ENCODE measurements at regions not wholly inside any gene's neighbourhood (a gene's known extent, or its start where the extent isn't known, plus 50 kb on each side); places are given as distances from the start of the nearest gene placed in this dataset.

DNA sequence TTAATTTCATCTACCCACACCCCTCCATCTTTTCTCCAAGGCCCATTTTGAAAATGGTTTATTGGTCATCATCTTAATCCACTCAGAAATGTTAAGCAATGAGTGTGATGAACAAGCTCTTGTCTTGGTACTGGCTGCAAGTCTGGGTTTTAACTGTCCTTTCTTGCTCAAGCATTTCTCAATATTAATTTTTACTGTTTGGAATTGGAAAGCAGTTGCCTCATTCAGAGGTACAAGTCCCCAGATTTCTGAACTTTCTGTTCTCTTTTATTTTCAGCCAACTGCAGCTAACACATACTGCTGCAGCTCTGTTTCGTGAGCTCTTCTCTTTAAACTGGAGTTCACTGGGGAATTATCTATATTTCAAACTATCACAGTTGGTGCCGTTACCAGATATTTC, 99.4 kb upstream of the TEX51 start:
- ATAC-seq: no peak
- no peak for TF ChIP-seq ZNF70 (CRISPR knock-in tag; IDR thresholded peaks at IDR 0.05)
- TF ChIP-seq ZNF565 (CRISPR knock-in tag; conservative IDR thresholded peaks at IDR 0.05; ENCODE audit: low read depth): no peak
- TF ChIP-seq TOX (CRISPR knock-in tag; IDR thresholded peaks at IDR 0.05; ENCODE audit: borderline replicate concordance): no peak
- TF ChIP-seq, protein P1, sequence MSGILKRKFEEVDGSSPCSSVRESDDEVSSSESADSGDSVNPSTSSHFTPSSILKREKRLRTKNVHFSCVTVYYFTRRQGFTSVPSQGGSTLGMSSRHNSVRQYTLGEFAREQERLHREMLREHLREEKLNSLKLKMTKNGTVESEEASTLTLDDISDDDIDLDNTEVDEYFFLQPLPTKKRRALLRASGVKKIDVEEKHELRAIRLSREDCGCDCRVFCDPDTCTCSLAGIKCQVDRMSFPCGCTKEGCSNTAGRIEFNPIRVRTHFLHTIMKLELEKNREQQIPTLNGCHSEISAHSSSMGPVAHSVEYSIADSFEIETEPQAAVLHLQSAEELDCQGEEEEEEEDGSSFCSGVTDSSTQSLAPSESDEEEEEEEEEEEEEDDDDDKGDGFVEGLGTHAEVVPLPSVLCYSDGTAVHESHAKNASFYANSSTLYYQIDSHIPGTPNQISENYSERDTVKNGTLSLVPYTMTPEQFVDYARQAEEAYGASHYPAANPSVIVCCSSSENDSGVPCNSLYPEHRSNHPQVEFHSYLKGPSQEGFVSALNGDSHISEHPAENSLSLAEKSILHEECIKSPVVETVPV (CRISPR knock-in tag; IDR thresholded peaks at IDR 0.05): no peak
- TF ChIP-seq, protein P2, sequence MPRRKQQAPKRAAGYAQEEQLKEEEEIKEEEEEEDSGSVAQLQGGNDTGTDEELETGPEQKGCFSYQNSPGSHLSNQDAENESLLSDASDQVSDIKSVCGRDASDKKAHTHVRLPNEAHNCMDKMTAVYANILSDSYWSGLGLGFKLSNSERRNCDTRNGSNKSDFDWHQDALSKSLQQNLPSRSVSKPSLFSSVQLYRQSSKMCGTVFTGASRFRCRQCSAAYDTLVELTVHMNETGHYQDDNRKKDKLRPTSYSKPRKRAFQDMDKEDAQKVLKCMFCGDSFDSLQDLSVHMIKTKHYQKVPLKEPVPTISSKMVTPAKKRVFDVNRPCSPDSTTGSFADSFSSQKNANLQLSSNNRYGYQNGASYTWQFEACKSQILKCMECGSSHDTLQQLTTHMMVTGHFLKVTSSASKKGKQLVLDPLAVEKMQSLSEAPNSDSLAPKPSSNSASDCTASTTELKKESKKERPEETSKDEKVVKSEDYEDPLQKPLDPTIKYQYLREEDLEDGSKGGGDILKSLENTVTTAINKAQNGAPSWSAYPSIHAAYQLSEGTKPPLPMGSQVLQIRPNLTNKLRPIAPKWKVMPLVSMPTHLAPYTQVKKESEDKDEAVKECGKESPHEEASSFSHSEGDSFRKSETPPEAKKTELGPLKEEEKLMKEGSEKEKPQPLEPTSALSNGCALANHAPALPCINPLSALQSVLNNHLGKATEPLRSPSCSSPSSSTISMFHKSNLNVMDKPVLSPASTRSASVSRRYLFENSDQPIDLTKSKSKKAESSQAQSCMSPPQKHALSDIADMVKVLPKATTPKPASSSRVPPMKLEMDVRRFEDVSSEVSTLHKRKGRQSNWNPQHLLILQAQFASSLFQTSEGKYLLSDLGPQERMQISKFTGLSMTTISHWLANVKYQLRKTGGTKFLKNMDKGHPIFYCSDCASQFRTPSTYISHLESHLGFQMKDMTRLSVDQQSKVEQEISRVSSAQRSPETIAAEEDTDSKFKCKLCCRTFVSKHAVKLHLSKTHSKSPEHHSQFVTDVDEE (CRISPR knock-in tag; IDR thresholded peaks at IDR 0.05): no peak
- TF ChIP-seq RARB (CRISPR knock-in tag; IDR thresholded peaks at IDR 0.05): no peak
- TF ChIP-seq ZNF8 (CRISPR knock-in tag; IDR thresholded peaks at IDR 0.05): no peak
- TF ChIP-seq, protein P3, sequence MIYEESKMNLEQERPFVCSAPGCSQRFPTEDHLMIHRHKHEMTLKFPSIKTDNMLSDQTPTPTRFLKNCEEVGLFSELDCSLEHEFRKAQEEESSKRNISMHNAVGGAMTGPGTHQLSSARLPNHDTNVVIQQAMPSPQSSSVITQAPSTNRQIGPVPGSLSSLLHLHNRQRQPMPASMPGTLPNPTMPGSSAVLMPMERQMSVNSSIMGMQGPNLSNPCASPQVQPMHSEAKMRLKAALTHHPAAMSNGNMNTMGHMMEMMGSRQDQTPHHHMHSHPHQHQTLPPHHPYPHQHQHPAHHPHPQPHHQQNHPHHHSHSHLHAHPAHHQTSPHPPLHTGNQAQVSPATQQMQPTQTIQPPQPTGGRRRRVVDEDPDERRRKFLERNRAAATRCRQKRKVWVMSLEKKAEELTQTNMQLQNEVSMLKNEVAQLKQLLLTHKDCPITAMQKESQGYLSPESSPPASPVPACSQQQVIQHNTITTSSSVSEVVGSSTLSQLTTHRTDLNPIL (CRISPR knock-in tag; IDR thresholded peaks at IDR 0.05; ENCODE audit: low read depth): no peak
- TF ChIP-seq OSR1 (CRISPR knock-in tag; IDR thresholded peaks at IDR 0.05): no peak
- no peak for TF ChIP-seq ISL1 (CRISPR knock-in tag; IDR thresholded peaks at IDR 0.05)
- no peak for TF ChIP-seq BACH2 (CRISPR knock-in tag; IDR thresholded peaks at IDR 0.05; ENCODE audit: borderline replicate concordance)

DNA sequence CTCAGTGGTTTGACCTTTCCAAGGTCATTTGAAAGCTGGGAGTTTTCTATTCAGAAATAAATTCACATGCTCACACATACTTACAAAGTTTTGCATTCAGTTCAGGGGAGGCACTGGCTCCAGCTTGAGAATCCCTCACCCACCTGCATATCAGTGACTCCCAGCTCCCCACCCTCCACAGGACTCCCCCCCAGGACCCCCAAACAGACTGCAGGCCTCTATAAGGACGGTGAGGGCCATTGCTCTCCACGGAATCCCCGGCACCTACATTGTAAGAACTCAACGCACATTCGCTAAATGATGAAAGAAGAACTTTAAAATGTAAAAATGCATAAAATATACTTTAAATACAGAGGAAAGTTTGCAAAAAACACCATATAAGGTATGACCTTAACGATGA, 97.2 kb upstream of the TEX51 start:
- ATAC-seq: no peak
- TF ChIP-seq TOX (CRISPR knock-in tag; IDR thresholded peaks at IDR 0.05; ENCODE audit: borderline replicate concordance): no peak

DNA sequence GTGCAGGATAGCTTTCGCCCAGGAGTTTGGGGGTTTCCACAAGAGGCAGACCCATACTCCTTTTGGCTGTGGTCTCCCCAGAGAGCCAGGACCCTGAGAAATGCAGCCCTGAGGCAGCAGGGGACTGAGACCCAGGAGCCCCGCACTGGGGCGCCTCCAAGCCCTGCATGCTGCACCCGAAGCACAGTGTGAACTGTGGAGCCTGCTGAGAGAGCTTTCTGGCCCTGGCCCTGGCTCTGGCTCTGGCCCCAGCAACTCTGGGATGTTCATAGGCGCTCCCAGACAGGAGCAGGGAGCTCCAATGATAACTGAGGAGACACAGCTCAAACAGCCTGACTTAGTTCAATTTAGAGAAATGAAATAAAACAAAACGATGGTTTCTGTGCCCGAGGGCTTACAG, 96.4 kb upstream of the TEX51 start:
- ATAC-seq: no peak
- TF ChIP-seq OSR1 (CRISPR knock-in tag; IDR thresholded peaks at IDR 0.05) (no peak), ZNF70 (CRISPR knock-in tag; IDR thresholded peaks at IDR 0.05) (no peak), TOX (CRISPR knock-in tag; IDR thresholded peaks at IDR 0.05; ENCODE audit: borderline replicate concordance) (no peak), ARNTL (CRISPR knock-in tag; IDR thresholded peaks at IDR 0.05; ENCODE audit: borderline replicate concordance, low read depth) (no peak), BACH2 (CRISPR knock-in tag; IDR thresholded peaks at IDR 0.05; ENCODE audit: borderline replicate concordance) (no peak), SNAI2 (CRISPR knock-in tag; IDR thresholded peaks at IDR 0.05) (no peak)
- TF ChIP-seq, protein P4, sequence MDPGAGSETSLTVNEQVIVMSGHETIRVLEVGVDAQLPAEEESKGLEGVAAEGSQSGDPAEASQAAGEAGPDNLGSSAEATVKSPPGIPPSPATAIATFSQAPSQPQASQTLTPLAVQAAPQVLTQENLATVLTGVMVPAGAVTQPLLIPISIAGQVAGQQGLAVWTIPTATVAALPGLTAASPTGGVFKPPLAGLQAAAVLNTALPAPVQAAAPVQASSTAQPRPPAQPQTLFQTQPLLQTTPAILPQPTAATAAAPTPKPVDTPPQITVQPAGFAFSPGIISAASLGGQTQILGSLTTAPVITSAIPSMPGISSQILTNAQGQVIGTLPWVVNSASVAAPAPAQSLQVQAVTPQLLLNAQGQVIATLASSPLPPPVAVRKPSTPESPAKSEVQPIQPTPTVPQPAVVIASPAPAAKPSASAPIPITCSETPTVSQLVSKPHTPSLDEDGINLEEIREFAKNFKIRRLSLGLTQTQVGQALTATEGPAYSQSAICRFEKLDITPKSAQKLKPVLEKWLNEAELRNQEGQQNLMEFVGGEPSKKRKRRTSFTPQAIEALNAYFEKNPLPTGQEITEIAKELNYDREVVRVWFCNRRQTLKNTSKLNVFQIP (CRISPR knock-in tag; IDR thresholded peaks at IDR 0.05; ENCODE audit: borderline replicate concordance, low read depth): no peak

DNA sequence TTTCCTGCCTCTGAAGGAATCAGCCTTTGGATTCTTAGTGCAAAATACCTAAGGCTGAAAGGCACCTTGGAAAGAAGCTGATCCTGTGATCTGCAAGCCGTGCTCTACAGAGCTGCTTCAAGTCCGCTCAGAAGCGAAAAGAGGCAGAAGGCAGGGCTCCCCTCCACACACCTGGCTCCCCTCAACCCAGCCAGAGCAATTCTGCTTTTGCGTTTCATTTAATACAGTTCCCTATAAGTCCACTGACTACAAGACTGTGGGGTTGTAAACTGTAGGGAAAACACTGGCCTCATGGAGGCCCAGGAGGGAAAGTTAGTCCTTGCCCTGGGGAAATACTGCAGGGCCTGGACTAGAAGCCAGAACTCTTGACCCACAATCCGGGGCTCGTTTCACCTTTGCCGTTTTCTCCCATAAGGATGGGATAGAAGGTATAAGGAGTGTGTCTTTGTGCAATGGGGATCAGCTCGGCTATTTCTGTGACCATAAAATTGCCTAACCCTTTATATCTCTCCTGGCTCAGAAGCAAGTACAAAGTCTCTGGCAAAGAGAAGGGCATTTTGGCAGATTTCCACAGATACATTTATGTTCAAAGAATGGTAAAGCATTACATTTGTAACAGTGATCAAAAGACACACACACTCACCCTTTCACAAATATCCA, 95.8 kb upstream of the TEX51 start:
- no peak for ATAC-seq
- no peak for TF ChIP-seq ZC3H10 (CRISPR knock-in tag; IDR thresholded peaks at IDR 0.05)
- TF ChIP-seq ARNTL (CRISPR knock-in tag; IDR thresholded peaks at IDR 0.05; ENCODE audit: borderline replicate concordance, low read depth): no peak
- TF ChIP-seq ZFP3 (CRISPR knock-in tag; IDR thresholded peaks at IDR 0.05): no peak
- no peak for TF ChIP-seq ISL1 (CRISPR knock-in tag; IDR thresholded peaks at IDR 0.05)
- TF ChIP-seq PPARA (CRISPR knock-in tag; IDR thresholded peaks at IDR 0.05; ENCODE audit: borderline replicate concordance): no peak
- TF ChIP-seq GLIS3 (CRISPR knock-in tag; IDR thresholded peaks at IDR 0.05): no peak
- no peak for TF ChIP-seq CSDC2 (CRISPR knock-in tag; IDR thresholded peaks at IDR 0.05)
- TF ChIP-seq, protein P3 (CRISPR knock-in tag; IDR thresholded peaks at IDR 0.05; ENCODE audit: low read depth): no peak
- TF ChIP-seq ZNF70 (CRISPR knock-in tag; IDR thresholded peaks at IDR 0.05): no peak
- no peak for TF ChIP-seq TOX (CRISPR knock-in tag; IDR thresholded peaks at IDR 0.05; ENCODE audit: borderline replicate concordance)
- TF ChIP-seq, protein P4 (CRISPR knock-in tag; IDR thresholded peaks at IDR 0.05; ENCODE audit: borderline replicate concordance, low read depth): no peak
- no peak for TF ChIP-seq SNAI2 (CRISPR knock-in tag; IDR thresholded peaks at IDR 0.05)
- no peak for TF ChIP-seq ZFP30 (CRISPR knock-in tag; IDR thresholded peaks at IDR 0.05)
- no peak for TF ChIP-seq TCF4 (CRISPR knock-in tag; IDR thresholded peaks at IDR 0.05; ENCODE audit: borderline replicate concordance)
- TF ChIP-seq ZNF565 (CRISPR knock-in tag; conservative IDR thresholded peaks at IDR 0.05; ENCODE audit: low read depth): no peak
- TF ChIP-seq, protein P5, sequence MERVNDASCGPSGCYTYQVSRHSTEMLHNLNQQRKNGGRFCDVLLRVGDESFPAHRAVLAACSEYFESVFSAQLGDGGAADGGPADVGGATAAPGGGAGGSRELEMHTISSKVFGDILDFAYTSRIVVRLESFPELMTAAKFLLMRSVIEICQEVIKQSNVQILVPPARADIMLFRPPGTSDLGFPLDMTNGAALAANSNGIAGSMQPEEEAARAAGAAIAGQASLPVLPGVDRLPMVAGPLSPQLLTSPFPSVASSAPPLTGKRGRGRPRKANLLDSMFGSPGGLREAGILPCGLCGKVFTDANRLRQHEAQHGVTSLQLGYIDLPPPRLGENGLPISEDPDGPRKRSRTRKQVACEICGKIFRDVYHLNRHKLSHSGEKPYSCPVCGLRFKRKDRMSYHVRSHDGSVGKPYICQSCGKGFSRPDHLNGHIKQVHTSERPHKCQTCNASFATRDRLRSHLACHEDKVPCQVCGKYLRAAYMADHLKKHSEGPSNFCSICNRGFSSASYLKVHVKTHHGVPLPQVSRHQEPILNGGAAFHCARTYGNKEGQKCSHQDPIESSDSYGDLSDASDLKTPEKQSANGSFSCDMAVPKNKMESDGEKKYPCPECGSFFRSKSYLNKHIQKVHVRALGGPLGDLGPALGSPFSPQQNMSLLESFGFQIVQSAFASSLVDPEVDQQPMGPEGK (CRISPR knock-in tag; IDR thresholded peaks at IDR 0.05; ENCODE audit: borderline replicate concordance): no peak
- no peak for TF ChIP-seq OSR1 (CRISPR knock-in tag; IDR thresholded peaks at IDR 0.05)
